Colonic mucosa (tissue), 4 donors: ENCODE measurements at regions not wholly inside any gene's neighbourhood (a gene's known extent, or its start where the extent isn't known, plus 50 kb on each side); places are given as distances from the start of the nearest gene placed in this dataset.

ENCODE experiments used
- DNase-seq: peaks from one replicate; pipeline ENCODE4 v3.0.0-alpha.2; 2020
- H3K27ac ChIP-seq: fragments of 200-600 bp; one replicate; pipeline ENCODE4 v1.8.0; 2021
- H3K27me3 ChIP-seq: fragments of 200-600 bp; one replicate; pipeline ENCODE4 v1.8.0; 2021
- H3K36me3 ChIP-seq: fragments of 200-600 bp; one replicate; pipeline ENCODE4 v1.8.0; 2021
- H3K4me1 ChIP-seq: fragments of 200-600 bp; one replicate; pipeline ENCODE4 v1.8.0; 2021; ENCODE audit warnings: mild to moderate bottlenecking
- H3K4me3 ChIP-seq: fragments of 200-600 bp; one replicate; pipeline ENCODE4 v1.8.0; 2021
- H3K9ac ChIP-seq, 2 donors: one replicate each; pipeline ENCODE4 v1.7.0; 2013; ENCODE audit warnings: control low read depth in 2 of 2, low read depth in 2 of 2, low read length in 2 of 2
- H3K9me3 ChIP-seq: fragments of 200-600 bp; one replicate; pipeline ENCODE4 v1.8.0; 2021
- intact Hi-C: fragments of 100-400 bp; cut with DNase I; formaldehyde crosslinking; loops from one replicate; pipeline ENCODE4 v1.14.1; 2022
- TF ChIP-seq, protein P1 (sequence below): fragments of 200-600 bp; IDR thresholded peaks from one replicate; pipeline ENCODE4 v1.8.0; 2022; ENCODE audit warnings: antibody characterized with exemption, mild to moderate bottlenecking
- donor health status: healthy.
- donor health status: DM: no; HTN: no; CAD: no.
- donor health status: DM: no; HTN: no; CAD: no.

DNA sequence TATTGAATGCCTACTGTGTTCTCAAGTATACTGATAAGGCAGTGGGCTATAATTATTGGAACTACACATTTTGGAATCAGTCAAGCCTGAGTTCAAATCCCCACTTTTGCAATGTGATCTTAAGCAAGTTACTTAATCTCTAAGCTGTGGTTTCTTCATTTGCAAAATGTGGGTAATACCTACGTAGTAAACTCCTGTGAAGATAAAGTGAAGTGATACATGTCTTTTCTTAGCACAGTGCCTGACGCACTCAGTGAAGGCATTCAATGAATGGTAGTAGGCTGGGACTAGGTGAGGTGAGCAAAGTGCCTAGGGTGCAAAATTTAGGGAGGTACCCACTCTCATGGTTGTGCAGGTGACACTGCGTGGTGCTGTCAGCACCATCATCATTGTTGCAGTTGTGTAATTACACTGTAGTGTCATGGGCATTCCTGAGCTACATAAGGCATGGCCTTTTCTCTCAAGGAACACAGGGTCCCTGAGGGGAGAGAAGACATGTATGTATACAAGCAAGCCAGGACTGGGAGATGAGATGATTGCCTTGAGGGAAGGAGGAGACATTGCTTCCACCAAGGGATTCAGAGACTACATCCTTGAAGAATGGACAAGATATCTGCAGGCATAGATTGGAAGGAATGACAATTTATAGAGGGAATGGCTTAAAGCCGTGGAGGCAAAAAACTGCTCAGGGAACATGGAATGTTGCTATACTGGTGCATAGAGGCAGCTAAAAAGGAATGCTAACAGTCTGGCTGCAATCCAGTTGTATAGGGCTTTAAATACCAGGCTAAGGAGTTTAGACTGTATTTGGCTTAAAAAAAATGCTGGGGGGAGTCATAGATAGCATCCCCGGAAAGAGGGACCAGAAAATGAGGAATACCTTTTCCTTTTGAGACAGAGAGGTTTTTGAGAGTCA is 129.2 kb upstream of the ARHGAP5 start:
- no peaks in the 10 kb centered on the region for H3K36me3 ChIP-seq

DNA sequence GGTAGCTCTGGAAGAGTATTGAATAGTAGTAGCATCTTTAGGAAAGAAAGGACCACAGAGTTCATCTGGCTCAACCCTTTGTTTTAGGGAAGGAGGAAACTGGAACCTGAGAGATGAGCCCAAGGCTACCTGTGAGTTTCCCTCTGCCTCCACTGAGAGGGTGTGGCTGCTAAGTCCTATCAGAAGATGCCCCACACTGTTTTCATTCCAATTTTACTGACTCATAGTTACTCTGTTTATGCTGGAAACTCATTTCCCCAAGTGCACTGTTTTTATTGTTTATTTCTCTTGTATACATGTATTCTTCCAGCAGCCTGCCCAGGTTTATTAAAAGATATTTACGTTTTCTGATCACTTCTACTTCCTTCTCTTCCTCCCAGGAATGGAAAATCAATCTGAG is 127.4 kb upstream of the ARHGAP5 start:
- Histone ChIP-seq H3K4me1 (peaks cover 4% of the 10 kb centered on the region), H3K9ac (no peak overlapping the region)

More for the DNA sequence above, 129.2 kb upstream of the ARHGAP5 start:
- intact Hi-C loops: loop anchor here (10.0 kb wide), 1 partner anchor 127 kb away; the partner anchor contains the start of gene ARHGAP5
- Histone ChIP-seq H3K27ac (no peak overlapping the region), H3K27me3 (no peaks in the 10 kb centered on the region), H3K4me1 (peaks cover 11% of the 10 kb centered on the region), H3K4me3 (no peak overlapping the region), H3K9me3 (no peaks in the 10 kb centered on the region), H3K9ac (no peak overlapping the region)
- TF ChIP-seq, protein P1, sequence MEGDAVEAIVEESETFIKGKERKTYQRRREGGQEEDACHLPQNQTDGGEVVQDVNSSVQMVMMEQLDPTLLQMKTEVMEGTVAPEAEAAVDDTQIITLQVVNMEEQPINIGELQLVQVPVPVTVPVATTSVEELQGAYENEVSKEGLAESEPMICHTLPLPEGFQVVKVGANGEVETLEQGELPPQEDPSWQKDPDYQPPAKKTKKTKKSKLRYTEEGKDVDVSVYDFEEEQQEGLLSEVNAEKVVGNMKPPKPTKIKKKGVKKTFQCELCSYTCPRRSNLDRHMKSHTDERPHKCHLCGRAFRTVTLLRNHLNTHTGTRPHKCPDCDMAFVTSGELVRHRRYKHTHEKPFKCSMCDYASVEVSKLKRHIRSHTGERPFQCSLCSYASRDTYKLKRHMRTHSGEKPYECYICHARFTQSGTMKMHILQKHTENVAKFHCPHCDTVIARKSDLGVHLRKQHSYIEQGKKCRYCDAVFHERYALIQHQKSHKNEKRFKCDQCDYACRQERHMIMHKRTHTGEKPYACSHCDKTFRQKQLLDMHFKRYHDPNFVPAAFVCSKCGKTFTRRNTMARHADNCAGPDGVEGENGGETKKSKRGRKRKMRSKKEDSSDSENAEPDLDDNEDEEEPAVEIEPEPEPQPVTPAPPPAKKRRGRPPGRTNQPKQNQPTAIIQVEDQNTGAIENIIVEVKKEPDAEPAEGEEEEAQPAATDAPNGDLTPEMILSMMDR: no peak
- DNase-seq: no peak

DNA sequence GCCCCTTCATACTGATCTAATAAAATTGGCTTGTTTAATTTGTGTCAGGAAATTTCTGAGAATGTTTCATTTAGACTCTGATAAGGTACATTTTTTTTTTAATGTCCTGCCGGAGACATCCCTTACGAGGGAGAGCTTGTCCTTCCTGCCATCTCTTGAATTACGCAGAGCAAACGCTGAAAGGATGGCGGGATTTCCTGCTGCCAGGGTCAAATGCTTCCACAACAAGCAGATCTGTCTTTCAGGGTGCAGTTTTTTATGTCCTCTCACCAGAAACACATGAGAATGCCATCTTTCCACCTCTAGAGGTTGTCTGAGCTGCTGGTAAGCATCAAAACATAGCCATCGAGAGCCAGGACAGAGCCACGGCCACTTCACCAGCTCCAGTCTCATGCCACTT is 126.8 kb upstream of the ARHGAP5 start:
- no peak for DNase-seq
- no peak overlapping the region for H3K27ac ChIP-seq
- H3K36me3 ChIP-seq: no peaks in the 10 kb centered on the region
- H3K4me3 ChIP-seq: no peak overlapping the region
- TF ChIP-seq, protein P1: no peak
- no peaks in the 10 kb centered on the region for H3K9me3 ChIP-seq
- H3K27me3 ChIP-seq: no peaks in the 10 kb centered on the region
- intact Hi-C loops: no loop called here
- peaks cover 1% of the 10 kb centered on the region for H3K4me1 ChIP-seq
- no peak overlapping the region for H3K9ac ChIP-seq

More for the DNA sequence above, 127.4 kb upstream of the ARHGAP5 start:
- TF ChIP-seq, protein P1: no peak
- H3K9me3 ChIP-seq: no peaks in the 10 kb centered on the region
- DNase-seq: no peak
- H3K27me3 ChIP-seq: no peaks in the 10 kb centered on the region
- no peak overlapping the region for H3K27ac ChIP-seq
- H3K36me3 ChIP-seq: no peaks in the 10 kb centered on the region
- intact Hi-C loops: loop anchor here (10.0 kb wide), 1 partner anchor 125 kb away; the partner anchor contains the start of gene ARHGAP5
- H3K4me3 ChIP-seq: no peak overlapping the region

DNA sequence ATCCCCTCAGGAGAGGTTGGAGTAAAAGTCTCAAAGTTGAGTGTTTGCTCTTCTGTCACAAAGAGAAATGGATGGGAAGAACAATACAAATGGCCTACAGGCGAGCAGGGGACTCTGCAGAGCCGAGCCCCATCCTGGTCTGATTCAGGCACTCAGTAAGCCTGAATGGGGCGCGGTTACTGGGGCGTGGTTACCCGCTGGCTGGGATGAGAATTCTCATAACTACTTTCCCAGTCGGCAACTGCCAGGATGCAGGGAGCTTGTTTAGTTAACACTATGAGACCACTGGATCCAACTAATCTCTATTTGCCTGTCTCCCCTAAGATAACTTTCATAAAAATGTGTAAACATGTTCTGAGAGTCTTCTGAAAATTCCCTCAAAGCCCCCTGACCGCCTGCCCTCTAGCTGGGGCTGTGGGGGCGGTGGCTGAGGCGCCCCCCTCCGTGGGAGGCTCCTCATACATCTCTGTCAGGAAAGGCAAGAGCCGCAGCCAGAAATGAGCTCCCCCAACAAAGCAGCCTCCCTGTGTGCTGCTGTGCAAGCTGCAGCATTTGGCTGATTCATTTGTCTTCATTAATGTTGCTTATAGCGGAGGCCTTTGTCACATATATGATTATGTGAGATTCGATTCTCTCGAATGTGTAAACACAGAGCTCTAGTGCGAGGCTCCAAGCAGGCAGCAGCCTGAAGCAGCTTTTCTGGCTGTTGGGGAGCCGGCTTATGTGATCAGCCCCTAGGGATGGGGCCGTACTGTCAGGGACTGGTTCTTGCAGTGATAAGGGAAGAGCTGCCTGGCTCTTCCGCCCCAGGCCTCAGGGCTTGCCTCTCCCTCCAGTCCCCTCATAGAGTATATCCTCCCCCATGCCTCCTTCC is 126.1 kb upstream of the ARHGAP5 start:
- Histone ChIP-seq H3K9me3 (no peaks in the 10 kb centered on the region), H3K4me3 (no peak overlapping the region), H3K27me3 (no peaks in the 10 kb centered on the region), H3K36me3 (no peaks in the 10 kb centered on the region), H3K4me1 (no peaks in the 10 kb centered on the region), H3K27ac (peak overlapping the region; percentile 1), H3K9ac (peak overlapping the region in 1 of 2 donors; percentile 19)
- DNase-seq: peak; percentile 84
- TF ChIP-seq, protein P1: no peak
- intact Hi-C loops: no loop called here

DNA sequence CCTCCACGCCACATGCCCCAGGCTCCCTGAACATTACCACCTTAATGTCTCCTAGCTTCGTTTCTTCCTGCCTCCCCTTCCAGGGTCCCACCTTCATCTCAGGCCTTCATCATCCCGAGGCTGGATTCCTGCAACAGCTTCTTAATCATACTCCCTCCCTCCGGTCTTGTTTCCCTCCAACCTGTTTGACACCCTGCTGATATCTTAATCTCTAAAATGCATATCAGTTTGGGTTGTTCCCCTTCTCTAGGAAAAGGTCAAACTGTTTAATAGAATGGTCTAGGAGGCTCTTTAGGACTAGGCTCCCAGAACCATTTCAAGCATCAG is 125.5 kb upstream of the ARHGAP5 start:
- DNase-seq: no peak
- intact Hi-C loops: no loop called here
- TF ChIP-seq, protein P1: no peak
- H3K36me3 ChIP-seq: no peaks in the 10 kb centered on the region
- no peaks in the 10 kb centered on the region for H3K9me3 ChIP-seq
- no peak overlapping the region for H3K27ac ChIP-seq
- no peaks in the 10 kb centered on the region for H3K27me3 ChIP-seq
- H3K4me1 ChIP-seq: no peaks in the 10 kb centered on the region
- H3K9ac ChIP-seq: peak overlapping the region in 1 of 2 donors; percentile 19
- no peak overlapping the region for H3K4me3 ChIP-seq
